Keratinocyte (primary cell): ENCODE measurements at regions not wholly inside any gene's neighbourhood (a gene's known extent, or its start where the extent isn't known, plus 50 kb on each side); places are given as distances from the start of the nearest gene placed in this dataset.

ENCODE experiments used
- CTCF ChIP-seq, 3 experiments: IDR thresholded peaks in 1 of 3; conservative IDR thresholded peaks in 1 of 3; optimal IDR thresholded peaks in 1 of 3; 2 replicates in 2 of 3; 3 replicates in 1 of 3; pipeline versions ENCODE3 to v1.5.1; 2011; ENCODE audit warnings: low read length in 3 of 3, mild to moderate bottlenecking in 3 of 3, moderate library complexity in 2 of 3, control low read depth in 1 of 3, inconsistent platforms in 1 of 3; ENCODE audit not compliant: insufficient read depth in 2 of 3; ENCODE audit errors: extremely low read depth in 1 of 3
- EZH2 ChIP-seq: IDR thresholded peaks from one replicate; pipeline ENCODE4 v1.6.1; 2012; ENCODE audit warnings: inconsistent platforms, mild to moderate bottlenecking, low read length, moderate library complexity

GRCh38 chr1:4317207-4317606 lies 337.2 kb upstream of the AJAP1 start:
- no peak for TF ChIP-seq CTCF (optimal IDR thresholded peaks at IDR 0.05 in 1 of 3, IDR thresholded peaks at IDR 0.05 in 1 of 3, conservative IDR thresholded peaks at IDR 0.05 in 1 of 3; ENCODE audit: extremely low read depth in 1 of 3, insufficient read depth in 2 of 3, low read length in 3 of 3)
- TF ChIP-seq EZH2, result no peak
